ENCODE measurements at regions not wholly inside any gene's neighbourhood (a gene's known extent, or its start where the extent isn't known, plus 50 kb on each side); places are given as distances from the start of the nearest gene placed in this dataset.
"Not testable (repeated sequence)": the region's sequence is repeated elsewhere in the genome, so short reads cannot be mapped to it uniquely, and the experiment has no call there.

- TF ChIP-seq POLR2A (IDR thresholded peaks at IDR 0.05) = no peak
- no peak for TF ChIP-seq CTCF (IDR thresholded peaks at IDR 0.05 in 4 of 5, conservative IDR thresholded peaks at IDR 0.05 in 1 of 5)
- in situ Hi-C loops (cut with MboI; ENCODE audit: low sequenced_read_pairs in 4 of 4) = no loop called here
Observed at GRCh38 chr1:181894439-181894859, 167.1 kb downstream of the ZNF648 start.

GRCh38 chr1:181893937-181894336 is 167.6 kb downstream of the ZNF648 start:
- no peaks in the 10 kb centered on the region for H3K27me3 ChIP-seq
- H3K36me3 ChIP-seq = no peaks in the 10 kb centered on the region
- DNase-seq (no peak), ATAC-seq (no peak)
- no peaks in the 10 kb centered on the region for H3K9me3 ChIP-seq
- no peak overlapping the region for H3K27ac ChIP-seq
- intact Hi-C loops (cut with DNase I; ENCODE audit: low total_unique reads) (no loop called here), in situ Hi-C loops (cut with MboI; ENCODE audit: low sequenced_read_pairs in 4 of 4) (no loop called here)
- no peak for TF ChIP-seq CTCF (IDR thresholded peaks at IDR 0.05 in 4 of 5, conservative IDR thresholded peaks at IDR 0.05 in 1 of 5)
- no peak for TF ChIP-seq POLR2A (IDR thresholded peaks at IDR 0.05)
- H3K4me1 ChIP-seq = no peaks in the 10 kb centered on the region
- H3K4me3 ChIP-seq = no peak overlapping the region

More at GRCh38 chr1:181894439-181894859, 167.1 kb downstream of the ZNF648 start:
- no peaks in the 10 kb centered on the region for H3K27me3 ChIP-seq
- H3K9me3 ChIP-seq = no peaks in the 10 kb centered on the region
- H3K4me3 ChIP-seq = no peak overlapping the region
- no peaks in the 10 kb centered on the region for H3K36me3 ChIP-seq
- H3K27ac ChIP-seq = no peak overlapping the region
- no peaks in the 10 kb centered on the region for H3K4me1 ChIP-seq
- intact Hi-C loops (cut with DNase I; ENCODE audit: low total_unique reads) = no loop called here
- ATAC-seq = no peak
- DNase-seq = no peak

GRCh38 chr1:181893150-181893549 is 168.4 kb downstream of the ZNF648 start:
- H3K27ac ChIP-seq; H3K9me3 ChIP-seq; ATAC-seq; in situ Hi-C loops (cut with MboI; ENCODE audit: low sequenced_read_pairs in 4 of 4); H3K4me3 ChIP-seq; intact Hi-C loops (cut with DNase I; ENCODE audit: low total_unique reads); H3K4me1 ChIP-seq; H3K27me3 ChIP-seq; DNase-seq; H3K36me3 ChIP-seq: not testable (repeated sequence)

GRCh38 chr1:181872562-181872961 is 188.9 kb downstream of the ZNF648 start:
- in situ Hi-C loops (cut with MboI; ENCODE audit: low sequenced_read_pairs in 4 of 4) (no loop called here), intact Hi-C loops (cut with DNase I; ENCODE audit: low total_unique reads) (no loop called here)
- Histone ChIP-seq H3K27me3 (no peaks in the 10 kb centered on the region), H3K4me1 (no peaks in the 10 kb centered on the region), H3K9me3 (peaks cover 0 to 8% (median 0%) of the 10 kb centered on the region in 3 donors), H3K36me3 (no peaks in the 10 kb centered on the region), H3K4me3 (no peak overlapping the region), H3K27ac (no peak overlapping the region)
- no peak for ATAC-seq
- no peak for TF ChIP-seq CTCF (IDR thresholded peaks at IDR 0.05 in 4 of 5, conservative IDR thresholded peaks at IDR 0.05 in 1 of 5)
- TF ChIP-seq POLR2A (IDR thresholded peaks at IDR 0.05) = no peak
- DNase-seq = no peak

- in situ Hi-C loops (cut with MboI; ENCODE audit: low sequenced_read_pairs in 4 of 4) = no loop called here
- intact Hi-C loops (cut with DNase I; ENCODE audit: low total_unique reads) = no loop called here
- TF ChIP-seq CTCF (IDR thresholded peaks at IDR 0.05 in 4 of 5, conservative IDR thresholded peaks at IDR 0.05 in 1 of 5) (no peak), POLR2A (IDR thresholded peaks at IDR 0.05) (no peak)
- no peak for DNase-seq
- Histone ChIP-seq H3K27ac (no peak overlapping the region), H3K9me3 (no peaks in the 10 kb centered on the region), H3K27me3 (no peaks in the 10 kb centered on the region), H3K4me1 (no peaks in the 10 kb centered on the region), H3K36me3 (no peaks in the 10 kb centered on the region), H3K4me3 (no peak overlapping the region)
- ATAC-seq = no peak
Observed at GRCh38 chr1:181863736-181864135, 197.8 kb downstream of the ZNF648 start.

Data from gastrocnemius medialis (tissue), 4 donors.